UCSD-AML1 (cell line): ENCODE measurements at regions not wholly inside any gene's neighbourhood (a gene's known extent, or its start where the extent isn't known, plus 50 kb on each side); places are given as distances from the start of the nearest gene placed in this dataset.
"Not testable (repeated sequence)": the region's sequence is repeated elsewhere in the genome, so short reads cannot be mapped to it uniquely, and the experiment has no call there.

Experiments used
- DNase-seq: peaks from one replicate; lab custom pipeline; 2025; ENCODE audit not compliant: unreplicated experiment; lab: John Stamatoyannopoulos, UW

GRCh38 chr21:15274701-15275485, 210.1 kb upstream of the NRIP1 start:
- DNase-seq: no peak

- peak; percentile 11 for DNase-seq
These were observed 210.9 kb upstream of the NRIP1 start for GRCh38 chr21:15275615-15276235.

- DNase-seq: peak; percentile 11
These were observed 211.4 kb upstream of the NRIP1 start for GRCh38 chr21:15276243-15276642.

- peak; percentile 7 for DNase-seq
These were observed 212.7 kb upstream of the NRIP1 start for GRCh38 chr21:15277466-15277865.

- DNase-seq: no peak
These were observed 213.5 kb upstream of the NRIP1 start for GRCh38 chr21:15278279-15278678.

- no peak for DNase-seq
These were observed 214.1 kb upstream of the NRIP1 start for GRCh38 chr21:15278851-15279250.

- DNase-seq: no peak
These were observed 214.7 kb upstream of the NRIP1 start for GRCh38 chr21:15279482-15279881.

- no peak for DNase-seq
These were observed 216.9 kb upstream of the NRIP1 start for GRCh38 chr21:15281714-15282113.

GRCh38 chr21:15282665-15283064, 217.9 kb upstream of the NRIP1 start:
- no peak for DNase-seq

GRCh38 chr21:15283138-15283537, 218.3 kb upstream of the NRIP1 start:
- DNase-seq: no peak

- DNase-seq: no peak
These were observed 219.0 kb upstream of the NRIP1 start for GRCh38 chr21:15283789-15284188.

- DNase-seq: no peak
These were observed 220.8 kb upstream of the NRIP1 start for GRCh38 chr21:15285556-15285955.

GRCh38 chr21:15289246-15289645, 224.4 kb upstream of the NRIP1 start:
- DNase-seq: no peak

- DNase-seq: no peak
These were observed 225.4 kb upstream of the NRIP1 start for GRCh38 chr21:15289896-15290841.

GRCh38 chr21:15291621-15292266, 226.9 kb upstream of the NRIP1 start:
- no peak for DNase-seq

GRCh38 chr21:15293240-15293639, 228.4 kb upstream of the NRIP1 start:
- no peak for DNase-seq

GRCh38 chr21:15295875-15296274, 231.1 kb upstream of the NRIP1 start:
- DNase-seq: peak; percentile 7

GRCh38 chr21:15297824-15298223, 233.0 kb upstream of the NRIP1 start:
- no peak for DNase-seq

- no peak for DNase-seq
These were observed 233.5 kb upstream of the NRIP1 start for GRCh38 chr21:15298306-15298705.

GRCh38 chr21:15298755-15299154, 234.0 kb upstream of the NRIP1 start:
- not testable (repeated sequence) for DNase-seq

GRCh38 chr21:15300131-15300530, 235.3 kb upstream of the NRIP1 start:
- DNase-seq: no peak
